Activated B cell treated with CpG ODN at 0.5 μM for 24 hours (primary cell): ENCODE measurements at regions not wholly inside any gene's neighbourhood (a gene's known extent, or its start where the extent isn't known, plus 50 kb on each side); places are given as distances from the start of the nearest gene placed in this dataset.

ENCODE experiments used
- ATAC-seq: fragments of 200-7000 bp; cut with Tn5 transposase; one replicate; pipeline ENCODE4 v1.10.0; 2021; ENCODE audit warnings: low read depth, mild to moderate bottlenecking, moderate library complexity
- CTCF ChIA-PET: fragments of 350-600 bp; sonication (Branson Sonifier 250); formaldehyde crosslinking; loops from one replicate; lab custom pipeline; 2021; ENCODE audit warnings: antibody characterized with exemption; lab: Charles Lee
- POLR2A ChIA-PET: fragments of 350-600 bp; sonication (Branson Sonifier 250); formaldehyde crosslinking; loops from one replicate; lab custom pipeline; 2021; ENCODE audit warnings: antibody characterized with exemption; lab: Charles Lee
- DNase-seq: peaks from one replicate; pipeline ENCODE4 v3.0.0; 2022
- H3K27ac Mint-ChIP-seq: one replicate; pipeline ENCODE4 v1.8.0; 2020; ENCODE audit warnings: mixed read lengths
- H3K27me3 Mint-ChIP-seq: one replicate; pipeline ENCODE4 v1.8.0; 2021; ENCODE audit warnings: mixed read lengths
- H3K36me3 Mint-ChIP-seq: one replicate; pipeline ENCODE4 v1.8.0; 2021; ENCODE audit warnings: low read depth, mixed read lengths
- H3K4me1 Mint-ChIP-seq: one replicate; pipeline ENCODE4 v1.8.0; 2021; ENCODE audit warnings: mixed read lengths
- H3K4me3 Mint-ChIP-seq: one replicate; pipeline ENCODE4 v1.8.0; 2020; ENCODE audit warnings: mild to moderate bottlenecking, mixed read lengths
- H3K9me3 Mint-ChIP-seq: one replicate; pipeline ENCODE4 v1.8.0; 2020; ENCODE audit warnings: mixed read lengths
- CTCF ChIP-seq: fragments of 200-600 bp; IDR thresholded peaks from one replicate; pipeline ENCODE4 v1.8.0; 2022; ENCODE audit warnings: antibody characterized with exemption, mild to moderate bottlenecking
- intact Hi-C: fragments of 100-400 bp; cut with micrococcal nuclease; formaldehyde crosslinking; loops from one replicate; pipeline ENCODE4 v1.15.1; 2024

- POLR2A ChIA-PET, result no interaction called here
- no peak for ATAC-seq
- intact Hi-C loops, result no loop called here
Observed at GRCh38 chr20:12276011-12276673, 358.4 kb downstream of the BTBD3 start.

GRCh38 chr20:12287575-12287974, 369.9 kb downstream of the BTBD3 start:
- ATAC-seq (no peak), DNase-seq (no peak)
- intact Hi-C loops, result no loop called here
- no peak overlapping the region for H3K4me3 Mint-ChIP-seq
- no peaks in the 10 kb centered on the region for H3K36me3 Mint-ChIP-seq
- no peak for TF ChIP-seq CTCF
- H3K9me3 Mint-ChIP-seq, result peaks cover 6% of the 10 kb centered on the region
- H3K27me3 Mint-ChIP-seq, result no peaks in the 10 kb centered on the region
- no peaks in the 10 kb centered on the region for H3K4me1 Mint-ChIP-seq
- POLR2A ChIA-PET, result no interaction called here
- CTCF ChIA-PET, result no interaction called here
- H3K27ac Mint-ChIP-seq, result no peak overlapping the region

More at GRCh38 chr20:12276011-12276673, 358.4 kb downstream of the BTBD3 start:
- DNase-seq, result no peak
- TF ChIP-seq CTCF, result no peak
- no peaks in the 10 kb centered on the region for H3K4me1 Mint-ChIP-seq
- no peak overlapping the region for H3K4me3 Mint-ChIP-seq
- CTCF ChIA-PET, result no interaction called here
- no peaks in the 10 kb centered on the region for H3K9me3 Mint-ChIP-seq
- H3K27ac Mint-ChIP-seq, result no peak overlapping the region
- H3K36me3 Mint-ChIP-seq, result no peaks in the 10 kb centered on the region
- no peaks in the 10 kb centered on the region for H3K27me3 Mint-ChIP-seq

GRCh38 chr20:12289465-12289864, 371.8 kb downstream of the BTBD3 start:
- DNase-seq (no peak), ATAC-seq (no peak)
- no peak overlapping the region for H3K27ac Mint-ChIP-seq
- ChIA-PET POLR2A (no interaction called here), CTCF (no interaction called here)
- no peaks in the 10 kb centered on the region for H3K36me3 Mint-ChIP-seq
- no peak for TF ChIP-seq CTCF
- no peak overlapping the region for H3K4me3 Mint-ChIP-seq
- intact Hi-C loops, result no loop called here
- H3K9me3 Mint-ChIP-seq, result peaks cover 9% of the 10 kb centered on the region
- H3K27me3 Mint-ChIP-seq, result no peaks in the 10 kb centered on the region
- no peaks in the 10 kb centered on the region for H3K4me1 Mint-ChIP-seq

- Mint-ChIP-seq H3K4me1 (no peaks in the 10 kb centered on the region), H3K27me3 (no peaks in the 10 kb centered on the region)
- intact Hi-C loops, result no loop called here
Observed at GRCh38 chr20:12291386-12291785, 373.7 kb downstream of the BTBD3 start.

GRCh38 chr20:12293900-12294299, 376.2 kb downstream of the BTBD3 start:
- Mint-ChIP-seq H3K27ac (no peak overlapping the region), H3K9me3 (peaks cover 21% of the 10 kb centered on the region), H3K27me3 (no peaks in the 10 kb centered on the region), H3K4me3 (no peak overlapping the region), H3K36me3 (no peaks in the 10 kb centered on the region), H3K4me1 (no peaks in the 10 kb centered on the region)
- no peak for DNase-seq
- TF ChIP-seq CTCF, result no peak
- POLR2A ChIA-PET, result no interaction called here
- CTCF ChIA-PET, result no interaction called here
- no peak for ATAC-seq
- intact Hi-C loops, result no loop called here

More at GRCh38 chr20:12291386-12291785, 373.7 kb downstream of the BTBD3 start:
- Mint-ChIP-seq H3K9me3 (peaks cover 11% of the 10 kb centered on the region), H3K4me3 (no peak overlapping the region), H3K27ac (no peak overlapping the region), H3K36me3 (no peaks in the 10 kb centered on the region)
- ChIA-PET CTCF (no interaction called here), POLR2A (no interaction called here)
- DNase-seq, result no peak
- ATAC-seq, result no peak
- no peak for TF ChIP-seq CTCF
